KMS-11 (cell line): ENCODE measurements at regions not wholly inside any gene's neighbourhood (a gene's known extent, or its start where the extent isn't known, plus 50 kb on each side); places are given as distances from the start of the nearest gene placed in this dataset.
A peak's percentile ranks its signal among the peaks of the same experiment; 100 is the strongest.

ENCODE experiments used
- H2AFZ ChIP-seq: fragments of 200-600 bp; sonication (generic); 2 replicates; pipeline ENCODE4 v1.6.1; 2016; ENCODE audit warnings: antibody characterized with exemption, mixed run types, low read depth
- H3K27ac ChIP-seq: fragments of 200-600 bp; sonication (generic); 2 replicates; pipeline ENCODE4 v1.6.1; 2016; ENCODE audit warnings: mild to moderate bottlenecking, mixed run types
- H3K27me3 ChIP-seq: fragments of 200-600 bp; sonication (generic); 2 replicates; pipeline ENCODE4 v1.6.1; 2017; ENCODE audit warnings: mild to moderate bottlenecking, low read depth, mixed run types, moderate library complexity; ENCODE audit not compliant: insufficient read depth
- H3K36me3 ChIP-seq: fragments of 200-600 bp; sonication (generic); 2 replicates; pipeline ENCODE4 v1.6.1; 2017; ENCODE audit warnings: mild to moderate bottlenecking, mixed run types; ENCODE audit not compliant: insufficient read depth
- H3K4me1 ChIP-seq: fragments of 200-600 bp; sonication (generic); 2 replicates; pipeline ENCODE4 v1.6.1; 2016; ENCODE audit warnings: mild to moderate bottlenecking, low read depth, mixed run types; ENCODE audit not compliant: poor library complexity, severe bottlenecking
- H3K4me2 ChIP-seq: fragments of 200-600 bp; sonication (generic); 2 replicates; pipeline ENCODE4 v1.7.0; 2016; ENCODE audit warnings: mild to moderate bottlenecking, mixed run types
- H3K4me3 ChIP-seq: fragments of 200-600 bp; sonication (generic); IDR thresholded peaks from 2 replicates; pipeline ENCODE4 v1.6.1; 2017; ENCODE audit warnings: low read depth, low read length, mixed read lengths; ENCODE audit not compliant: insufficient read depth
- H3K79me2 ChIP-seq: fragments of 200-600 bp; sonication (generic); 2 replicates; pipeline ENCODE4 v1.6.1; 2016; ENCODE audit warnings: low read depth, mixed run types; ENCODE audit not compliant: insufficient read depth
- H3K9ac ChIP-seq: fragments of 200-600 bp; sonication (generic); 2 replicates; pipeline ENCODE4 v1.6.1; 2016; ENCODE audit warnings: mild to moderate bottlenecking, mixed run types
- H4K20me1 ChIP-seq: fragments of 200-600 bp; sonication (generic); 2 replicates; pipeline ENCODE4 v1.6.1; 2016; ENCODE audit warnings: mild to moderate bottlenecking, mixed run types; ENCODE audit not compliant: insufficient read depth
- CTCF ChIP-seq: fragments of 200-600 bp; sonication (generic); conservative IDR thresholded peaks from 2 replicates; pipeline ENCODE4 v1.6.1; 2017; ENCODE audit warnings: low read depth, mild to moderate bottlenecking, antibody characterized with exemption, low read length, moderate library complexity, mixed read lengths

- H3K36me3 ChIP-seq: no peaks in the 10 kb centered on the region
- no peak overlapping the region for H3K27ac ChIP-seq
- H3K9ac ChIP-seq: no peak overlapping the region
- H4K20me1 ChIP-seq: no peaks in the 10 kb centered on the region
- no peak overlapping the region for H3K4me3 ChIP-seq
- no peak for TF ChIP-seq CTCF
- no peaks in the 10 kb centered on the region for H3K4me1 ChIP-seq
- no peaks in the 10 kb centered on the region for H3K79me2 ChIP-seq
- no peak overlapping the region for H2AFZ ChIP-seq
- H3K27me3 ChIP-seq: no peaks in the 10 kb centered on the region
- H3K4me2 ChIP-seq: no peak overlapping the region
Observed at GRCh38 chr3:162770551-162770950, 1273.9 kb downstream of the OTOL1 start.

- Histone ChIP-seq H3K4me1 (peaks cover 18% of the 10 kb centered on the region), H3K27ac (no peak overlapping the region), H3K4me2 (no peak overlapping the region), H3K27me3 (no peaks in the 10 kb centered on the region), H3K79me2 (no peaks in the 10 kb centered on the region), H3K9ac (no peak overlapping the region), H4K20me1 (no peaks in the 10 kb centered on the region), H3K36me3 (no peaks in the 10 kb centered on the region), H3K4me3 (no peak overlapping the region), H2AFZ (no peak overlapping the region)
- no peak for TF ChIP-seq CTCF
Observed at GRCh38 chr3:162774613-162775100, 1278.0 kb downstream of the OTOL1 start.

GRCh38 chr3:162776148-162776547, 1279.5 kb downstream of the OTOL1 start:
- Histone ChIP-seq H3K27me3 (no peaks in the 10 kb centered on the region), H3K4me1 (peaks cover 33% of the 10 kb centered on the region), H3K9ac (no peak overlapping the region), H3K79me2 (no peaks in the 10 kb centered on the region), H4K20me1 (no peaks in the 10 kb centered on the region), H2AFZ (no peak overlapping the region), H3K4me2 (no peak overlapping the region), H3K27ac (no peak overlapping the region), H3K36me3 (no peaks in the 10 kb centered on the region), H3K4me3 (no peak overlapping the region)
- no peak for TF ChIP-seq CTCF

- H3K4me2 ChIP-seq: no peak overlapping the region
- H3K79me2 ChIP-seq: no peaks in the 10 kb centered on the region
- H2AFZ ChIP-seq: no peak overlapping the region
- no peaks in the 10 kb centered on the region for H3K27me3 ChIP-seq
- no peak overlapping the region for H3K9ac ChIP-seq
- H3K27ac ChIP-seq: no peak overlapping the region
- peaks cover 35% of the 10 kb centered on the region for H3K4me1 ChIP-seq
- no peaks in the 10 kb centered on the region for H4K20me1 ChIP-seq
- H3K4me3 ChIP-seq: no peak overlapping the region
- TF ChIP-seq CTCF: peak; percentile 22; the same call in 1 of the 2 replicates
- H3K36me3 ChIP-seq: no peaks in the 10 kb centered on the region
Observed at GRCh38 chr3:162777118-162777517, 1280.5 kb downstream of the OTOL1 start.

GRCh38 chr3:162780313-162780712, 1283.7 kb downstream of the OTOL1 start:
- Histone ChIP-seq H4K20me1 (no peaks in the 10 kb centered on the region), H3K79me2 (no peaks in the 10 kb centered on the region), H3K4me3 (no peak overlapping the region), H3K9ac (peak overlapping the region; percentile 13; the same call in 1 of the 2 replicates), H3K4me1 (peaks cover 35% of the 10 kb centered on the region), H2AFZ (no peak overlapping the region), H3K36me3 (no peaks in the 10 kb centered on the region), H3K4me2 (peak overlapping the region; percentile 65), H3K27me3 (no peaks in the 10 kb centered on the region), H3K27ac (peak overlapping the region; percentile 77)
- no peak for TF ChIP-seq CTCF
